ENCODE measurements at regions not wholly inside any gene's neighbourhood (a gene's known extent, or its start where the extent isn't known, plus 50 kb on each side); places are given as distances from the start of the nearest gene placed in this dataset.

DNA sequence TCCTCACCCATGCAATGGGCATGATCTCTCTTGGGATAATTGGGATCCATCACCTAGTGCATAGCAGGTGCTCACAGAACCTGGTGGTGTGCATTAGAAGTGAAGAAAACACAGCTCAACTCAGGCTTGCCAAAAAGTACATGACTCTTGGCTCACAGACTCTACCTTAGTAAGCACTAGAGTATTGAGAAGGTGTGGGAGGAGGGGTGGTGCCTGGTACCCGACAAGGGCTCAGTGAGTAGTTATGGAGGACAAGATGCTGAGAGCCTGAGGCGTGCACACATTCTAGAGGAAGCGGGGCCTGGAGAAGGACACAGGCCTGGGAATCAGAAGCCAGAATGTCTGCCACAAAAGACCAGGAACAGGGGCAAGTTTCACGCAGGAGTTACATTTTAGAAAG, 100.3 kb upstream of the GRIK3 start:
- Histone ChIP-seq H3K4me3 (ENCODE audit: low read depth, low read length) (no peak overlapping the region), H3K27me3 (ENCODE audit: control insufficient read depth, insufficient read depth, low read length) (no peaks in the 10 kb centered on the region), H3K36me3 (ENCODE audit: control insufficient read depth, insufficient read depth, low read length) (no peaks in the 10 kb centered on the region)
- ChIA-PET POLR2A (no interaction called here), CTCF (no interaction called here)
- no peak for DNase-seq (ENCODE audit: low read depth)
- TF ChIP-seq, protein P1, sequence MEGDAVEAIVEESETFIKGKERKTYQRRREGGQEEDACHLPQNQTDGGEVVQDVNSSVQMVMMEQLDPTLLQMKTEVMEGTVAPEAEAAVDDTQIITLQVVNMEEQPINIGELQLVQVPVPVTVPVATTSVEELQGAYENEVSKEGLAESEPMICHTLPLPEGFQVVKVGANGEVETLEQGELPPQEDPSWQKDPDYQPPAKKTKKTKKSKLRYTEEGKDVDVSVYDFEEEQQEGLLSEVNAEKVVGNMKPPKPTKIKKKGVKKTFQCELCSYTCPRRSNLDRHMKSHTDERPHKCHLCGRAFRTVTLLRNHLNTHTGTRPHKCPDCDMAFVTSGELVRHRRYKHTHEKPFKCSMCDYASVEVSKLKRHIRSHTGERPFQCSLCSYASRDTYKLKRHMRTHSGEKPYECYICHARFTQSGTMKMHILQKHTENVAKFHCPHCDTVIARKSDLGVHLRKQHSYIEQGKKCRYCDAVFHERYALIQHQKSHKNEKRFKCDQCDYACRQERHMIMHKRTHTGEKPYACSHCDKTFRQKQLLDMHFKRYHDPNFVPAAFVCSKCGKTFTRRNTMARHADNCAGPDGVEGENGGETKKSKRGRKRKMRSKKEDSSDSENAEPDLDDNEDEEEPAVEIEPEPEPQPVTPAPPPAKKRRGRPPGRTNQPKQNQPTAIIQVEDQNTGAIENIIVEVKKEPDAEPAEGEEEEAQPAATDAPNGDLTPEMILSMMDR (IDR thresholded peaks at IDR 0.05; ENCODE audit: insufficient read depth, low read depth, low read length) = no peak

DNA sequence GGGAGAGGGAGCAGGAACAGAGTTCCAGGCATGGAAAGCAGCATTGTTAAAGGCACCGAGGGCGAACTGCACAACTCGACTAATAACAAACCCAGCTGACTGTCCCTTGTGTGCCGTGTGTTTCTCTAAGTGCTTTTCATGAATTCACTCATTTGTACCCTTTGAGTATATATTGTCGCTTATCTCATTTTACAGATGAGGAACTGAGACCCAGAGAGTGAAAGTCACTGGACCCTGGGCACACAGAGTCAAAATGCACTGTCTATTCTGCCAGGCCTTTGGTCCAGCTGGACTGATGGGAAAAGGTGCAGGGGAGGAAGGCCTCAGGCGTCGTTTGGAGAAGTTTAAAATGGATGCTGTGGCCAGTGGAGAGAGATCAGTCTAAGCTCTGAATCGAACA, 100.7 kb upstream of the GRIK3 start:
- POLR2A ChIA-PET = no interaction called here
- TF ChIP-seq, protein P1 (IDR thresholded peaks at IDR 0.05; ENCODE audit: insufficient read depth, low read depth, low read length) = no peak
- H3K4me3 ChIP-seq (ENCODE audit: low read depth, low read length) = no peak overlapping the region
- CTCF ChIA-PET = no interaction called here
- no peak for DNase-seq (ENCODE audit: low read depth)
- H3K27me3 ChIP-seq (ENCODE audit: control insufficient read depth, insufficient read depth, low read length) = no peaks in the 10 kb centered on the region
- no peaks in the 10 kb centered on the region for H3K36me3 ChIP-seq (ENCODE audit: control insufficient read depth, insufficient read depth, low read length)

DNA sequence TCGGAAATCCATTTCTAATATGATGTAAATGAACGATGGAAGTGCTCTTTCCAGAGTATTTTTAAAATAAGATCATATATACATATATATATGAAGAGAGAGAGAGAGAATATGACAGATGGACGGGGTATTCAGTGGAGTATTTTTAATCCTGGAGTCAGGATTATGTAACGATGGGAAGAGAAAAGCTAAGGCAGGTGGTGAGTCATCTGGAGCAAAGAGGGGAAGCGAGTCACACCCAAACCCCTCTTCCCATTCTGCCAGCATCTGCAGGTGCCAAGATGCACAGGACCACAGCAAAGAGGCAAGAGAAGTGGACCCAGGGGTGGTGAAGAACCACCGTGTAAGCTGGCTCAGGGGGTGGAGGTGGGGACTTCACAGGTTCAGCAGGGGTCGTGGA, 102.7 kb upstream of the GRIK3 start:
- ChIA-PET CTCF (no interaction called here), POLR2A (no interaction called here)
- no peak for DNase-seq (ENCODE audit: low read depth)
- no peaks in the 10 kb centered on the region for H3K36me3 ChIP-seq (ENCODE audit: control insufficient read depth, insufficient read depth, low read length)
- TF ChIP-seq, protein P1 (IDR thresholded peaks at IDR 0.05; ENCODE audit: insufficient read depth, low read depth, low read length) = no peak
- no peak overlapping the region for H3K4me3 ChIP-seq (ENCODE audit: low read depth, low read length)
- H3K27me3 ChIP-seq (ENCODE audit: control insufficient read depth, insufficient read depth, low read length) = no peaks in the 10 kb centered on the region

DNA sequence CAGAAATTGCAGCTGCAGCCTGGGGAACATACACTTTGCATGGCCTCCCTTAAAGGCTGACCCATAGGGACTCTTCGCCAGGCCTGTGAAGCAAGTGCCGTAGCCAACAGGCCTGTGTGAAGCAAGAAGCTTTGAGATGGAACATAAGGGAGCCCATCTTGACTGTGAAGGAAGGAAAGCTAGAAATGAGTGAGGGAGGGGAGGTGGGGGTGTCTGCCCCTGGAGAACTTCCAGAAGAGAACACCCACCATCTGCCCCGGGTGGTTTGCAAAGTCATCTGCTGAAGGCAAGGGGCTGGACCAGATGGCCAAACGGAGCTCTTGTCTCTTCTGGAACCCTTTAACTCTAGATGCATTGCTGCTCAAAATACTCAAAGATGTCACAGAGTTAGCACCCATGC, 103.3 kb upstream of the GRIK3 start:
- Histone ChIP-seq H3K27me3 (ENCODE audit: control insufficient read depth, insufficient read depth, low read length) (no peaks in the 10 kb centered on the region), H3K36me3 (ENCODE audit: control insufficient read depth, insufficient read depth, low read length) (no peaks in the 10 kb centered on the region), H3K4me3 (ENCODE audit: low read depth, low read length) (no peak overlapping the region)
- TF ChIP-seq, protein P1 (IDR thresholded peaks at IDR 0.05; ENCODE audit: insufficient read depth, low read depth, low read length) = no peak
- ChIA-PET POLR2A (no interaction called here), CTCF (interaction anchor here (0.5 kb wide), 1 partner anchor 503 kb away, joined by 3 read pairs; no protein-coding TSS in a partner anchor)
- DNase-seq (ENCODE audit: low read depth) = no peak

DNA sequence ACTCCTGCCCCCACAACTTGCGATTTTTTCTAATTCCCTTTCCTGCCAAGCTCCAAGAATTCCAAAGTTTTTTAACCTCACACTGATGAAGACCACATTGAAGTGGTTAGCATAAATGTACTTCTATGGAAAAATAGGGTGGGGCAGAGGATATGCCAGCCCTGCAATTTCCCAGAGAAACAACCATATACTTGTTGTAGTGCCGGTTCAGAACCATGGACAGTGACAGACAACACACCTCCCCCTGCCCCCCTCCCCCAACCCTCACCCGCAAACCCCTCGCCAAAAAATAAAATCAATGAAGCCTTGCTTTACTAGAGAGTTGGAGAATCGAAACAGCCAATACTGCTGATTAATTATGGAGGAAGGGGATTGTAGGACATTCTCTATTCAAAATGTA, 109.5 kb upstream of the GRIK3 start:
- TF ChIP-seq, protein P1 (IDR thresholded peaks at IDR 0.05; ENCODE audit: insufficient read depth, low read depth, low read length) = no peak
- DNase-seq (ENCODE audit: low read depth) = no peak
- POLR2A ChIA-PET = no interaction called here
- H3K4me3 ChIP-seq (ENCODE audit: low read depth, low read length) = no peak overlapping the region
- CTCF ChIA-PET = no interaction called here
- H3K36me3 ChIP-seq (ENCODE audit: control insufficient read depth, insufficient read depth, low read length) = no peaks in the 10 kb centered on the region
- H3K27me3 ChIP-seq (ENCODE audit: control insufficient read depth, insufficient read depth, low read length) = no peaks in the 10 kb centered on the region
